ENCODE measurements at regions not wholly inside any gene's neighbourhood (a gene's known extent, or its start where the extent isn't known, plus 50 kb on each side); places are given as distances from the start of the nearest gene placed in this dataset.
"Not testable (repeated sequence)": the region's sequence is repeated elsewhere in the genome, so short reads cannot be mapped to it uniquely, and the experiment has no call there.

DNA sequence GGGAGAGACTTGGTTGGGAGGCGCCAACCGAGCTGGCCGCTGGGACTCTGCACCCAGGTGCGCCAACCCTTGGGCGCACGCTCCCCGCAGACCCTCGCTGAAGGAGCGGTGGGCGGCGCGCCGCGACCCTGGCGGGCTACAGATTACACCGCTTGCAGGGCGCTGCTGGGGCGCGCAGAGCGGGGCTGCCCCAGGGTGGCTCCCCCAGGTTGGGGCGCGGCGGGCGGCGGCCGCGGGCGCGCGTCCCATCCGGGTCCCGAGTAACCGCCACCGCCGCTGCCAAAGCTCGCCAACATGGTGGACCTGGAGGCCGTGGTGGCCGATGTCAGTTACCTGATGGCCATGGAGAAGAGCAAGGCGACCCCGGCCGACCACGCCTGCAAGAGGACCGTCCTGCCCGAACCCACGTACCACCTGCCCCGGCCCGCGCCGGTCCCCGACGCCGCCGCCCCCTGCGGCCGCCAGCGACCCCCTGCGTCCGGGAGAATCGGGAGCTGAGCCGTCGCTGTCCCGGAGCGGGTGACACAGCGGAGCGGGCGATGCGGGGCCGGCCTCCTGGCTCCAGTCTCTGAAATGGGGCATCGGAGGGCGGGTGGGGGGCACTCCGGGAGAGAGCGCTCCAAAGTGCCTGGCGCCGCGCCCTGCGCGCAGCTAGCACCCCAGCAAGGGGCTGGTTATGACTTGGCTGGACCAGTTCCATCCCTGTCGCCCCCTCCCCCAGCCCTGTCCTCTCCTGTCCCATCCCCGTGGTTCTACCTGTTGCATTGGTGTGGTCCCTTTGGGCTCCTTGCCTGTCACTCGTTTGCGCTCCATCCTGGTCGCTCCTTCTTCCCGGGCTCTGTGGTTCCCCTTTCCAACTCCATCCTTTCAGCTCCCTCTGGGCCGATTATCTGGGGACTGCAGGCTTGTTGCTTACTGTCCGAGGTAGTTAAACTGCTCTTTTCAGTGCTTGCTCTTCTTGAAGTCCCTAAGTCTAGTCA is 143.3 kb upstream of the GRK3 start:
- DNase-seq: peak; percentile 58

DNA sequence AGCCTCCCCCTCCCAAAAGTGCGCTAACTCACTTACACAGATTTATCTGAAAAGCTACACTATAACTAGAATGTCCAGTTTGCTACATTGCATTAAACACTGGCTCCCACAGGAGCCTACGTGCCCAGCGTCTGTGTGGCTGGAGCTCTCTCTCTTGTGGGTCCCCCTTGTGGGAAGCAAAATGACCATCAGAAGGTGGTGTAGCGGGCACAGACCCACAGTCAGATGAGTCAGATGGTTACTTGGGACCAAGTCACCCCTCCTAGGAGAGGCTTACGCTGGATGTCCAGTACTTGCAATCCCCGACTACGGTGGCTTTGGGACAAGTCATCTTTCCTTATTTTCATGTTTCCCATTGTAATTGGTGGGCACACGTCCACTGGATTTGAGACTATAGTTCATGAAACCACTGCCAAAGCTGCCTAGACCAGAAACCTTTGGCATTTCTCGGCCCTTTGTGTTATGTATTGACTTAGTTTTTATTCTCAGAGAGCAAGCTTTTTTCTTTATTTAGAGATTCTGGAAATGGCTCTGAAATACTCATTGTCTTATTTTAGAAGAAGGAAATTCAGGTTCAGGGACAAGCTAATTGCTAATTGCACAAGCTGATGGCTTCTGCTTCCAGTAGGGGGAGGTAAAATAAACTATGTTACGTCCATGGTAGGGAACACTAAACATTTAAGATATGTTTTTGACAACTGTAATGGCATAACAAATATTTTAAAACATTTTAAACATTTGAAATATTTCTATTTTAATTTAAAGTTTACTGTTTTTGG is 137.8 kb upstream of the GRK3 start:
- DNase-seq: peak; percentile 40

DNA sequence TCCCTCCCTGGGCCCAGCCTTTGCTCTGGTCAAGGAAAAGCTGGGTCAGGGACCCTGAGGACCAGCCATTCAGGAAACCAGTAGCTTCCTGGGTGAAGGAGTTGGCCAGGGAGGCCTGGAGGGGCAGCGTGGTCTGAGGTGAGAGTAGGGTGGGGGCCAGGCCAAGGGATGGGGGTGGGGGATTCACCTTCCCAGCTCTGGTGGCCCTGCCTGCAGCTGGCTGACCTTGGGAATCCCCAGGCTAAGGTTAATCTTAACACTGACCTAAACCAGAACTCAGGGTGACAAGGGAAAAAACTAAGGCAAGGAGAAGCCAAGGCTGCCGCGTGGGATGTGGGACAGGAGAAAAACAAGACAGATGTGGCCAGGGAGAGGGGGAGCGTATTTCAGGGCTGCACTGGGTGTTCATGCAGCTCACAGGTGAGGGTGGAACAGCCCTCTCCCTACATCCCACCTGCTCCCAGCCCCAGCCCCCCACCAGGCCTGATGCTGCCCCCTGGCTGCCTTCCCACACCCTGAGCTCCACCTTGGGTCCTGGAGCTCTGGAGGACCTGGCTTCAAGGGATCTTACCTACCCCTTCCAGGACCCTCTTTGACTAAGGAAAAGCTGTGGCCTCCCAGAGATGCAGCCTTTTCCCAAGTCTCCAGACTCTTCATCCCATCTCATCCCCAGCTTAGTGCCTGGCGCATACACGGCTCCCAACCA is 132.7 kb upstream of the GRK3 start:
- not testable (repeated sequence) for DNase-seq

DNA sequence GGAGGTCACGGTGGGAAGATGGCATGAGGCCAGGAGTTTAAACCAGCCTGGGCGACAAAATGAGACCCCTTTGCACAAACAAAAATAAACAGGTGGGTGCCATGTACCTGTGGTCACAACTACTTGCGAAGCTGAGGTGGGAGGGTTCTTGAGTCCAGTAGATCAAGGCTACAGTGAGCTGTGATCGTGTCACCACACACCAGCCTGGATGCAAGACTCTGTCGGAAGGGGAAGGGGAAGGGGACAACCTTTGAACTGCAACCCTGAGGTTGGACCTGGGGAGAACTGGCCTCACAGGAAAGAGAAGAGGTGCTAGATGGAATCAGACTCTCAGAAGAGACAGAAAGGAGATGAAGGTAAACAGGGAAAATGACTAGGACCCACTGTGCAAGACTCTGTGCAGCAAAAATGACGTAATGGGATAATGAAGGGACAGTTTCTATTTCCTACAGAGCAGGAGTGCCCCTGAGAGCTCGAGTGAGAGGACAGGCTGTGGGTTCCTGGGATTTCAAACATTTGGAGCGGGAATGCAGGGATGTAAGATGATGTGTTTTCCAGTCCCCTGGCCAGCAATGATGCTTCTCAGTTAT is 131.0 kb upstream of the GRK3 start:
- DNase-seq: not testable (repeated sequence)

DNA sequence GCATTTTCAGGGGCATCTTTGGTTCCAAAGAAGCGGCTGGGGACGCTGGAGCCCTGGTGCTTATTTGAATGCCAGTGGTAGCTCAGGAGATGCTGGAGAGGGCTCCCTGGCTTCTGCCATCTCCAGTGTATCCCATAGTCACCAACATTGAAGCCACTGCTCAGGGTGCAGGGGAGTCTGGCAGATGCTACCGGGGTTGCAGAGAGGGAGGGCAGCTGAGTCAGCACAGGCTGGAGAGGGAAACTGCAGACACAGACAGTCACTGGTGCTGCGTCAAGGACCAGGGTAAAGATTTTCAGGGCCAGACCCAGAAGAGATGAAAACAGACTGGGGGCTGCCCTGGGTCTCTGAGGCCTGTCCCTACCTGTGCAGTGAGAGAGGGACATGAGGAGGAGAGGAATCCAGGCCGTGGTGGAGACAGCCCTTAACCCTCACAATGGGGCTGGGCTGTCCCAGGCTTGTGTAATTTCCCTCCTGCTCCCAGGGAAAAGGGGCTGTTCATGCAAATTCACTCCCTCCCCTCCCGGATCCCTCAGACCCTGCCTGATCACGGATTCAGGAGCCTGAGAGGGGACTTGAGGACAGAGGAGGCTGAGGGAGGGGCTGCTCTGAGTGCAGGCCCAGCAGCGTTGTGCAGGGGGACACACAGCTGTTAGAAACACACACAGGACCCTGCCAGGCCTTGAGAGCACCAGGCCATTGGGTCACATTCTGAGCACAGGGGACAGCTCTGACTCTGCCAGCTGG is 126.9 kb upstream of the GRK3 start:
- no peak for DNase-seq

DNA sequence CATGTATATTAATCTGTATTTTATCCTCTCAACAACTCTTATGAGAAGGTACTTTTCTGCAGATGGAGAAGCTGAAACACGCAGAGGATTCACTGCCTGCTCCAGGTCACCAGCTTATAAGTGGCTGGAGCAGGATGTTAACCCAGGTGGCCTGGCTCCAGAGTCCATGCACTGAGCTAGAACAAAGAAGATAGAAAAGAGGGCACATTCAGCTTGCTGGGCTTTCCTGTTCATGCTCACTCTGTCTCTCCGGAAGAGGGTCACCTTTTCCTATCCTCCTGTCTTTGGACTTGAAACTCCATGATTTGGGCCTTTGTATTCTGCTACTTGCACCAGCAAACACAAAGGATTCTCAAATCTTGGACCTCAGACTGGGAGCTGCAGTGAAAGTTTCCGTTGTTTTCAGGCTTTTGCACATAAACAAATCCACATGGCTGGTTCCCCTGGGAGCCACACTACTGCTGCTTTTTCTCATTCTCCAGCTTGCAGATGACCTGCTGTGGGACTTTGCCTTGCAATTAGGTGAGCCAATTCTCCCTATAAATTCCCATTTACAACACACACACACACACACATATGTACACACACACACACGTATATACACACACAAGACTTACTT is 117.3 kb upstream of the GRK3 start:
- DNase-seq: peak; percentile 68

DNA sequence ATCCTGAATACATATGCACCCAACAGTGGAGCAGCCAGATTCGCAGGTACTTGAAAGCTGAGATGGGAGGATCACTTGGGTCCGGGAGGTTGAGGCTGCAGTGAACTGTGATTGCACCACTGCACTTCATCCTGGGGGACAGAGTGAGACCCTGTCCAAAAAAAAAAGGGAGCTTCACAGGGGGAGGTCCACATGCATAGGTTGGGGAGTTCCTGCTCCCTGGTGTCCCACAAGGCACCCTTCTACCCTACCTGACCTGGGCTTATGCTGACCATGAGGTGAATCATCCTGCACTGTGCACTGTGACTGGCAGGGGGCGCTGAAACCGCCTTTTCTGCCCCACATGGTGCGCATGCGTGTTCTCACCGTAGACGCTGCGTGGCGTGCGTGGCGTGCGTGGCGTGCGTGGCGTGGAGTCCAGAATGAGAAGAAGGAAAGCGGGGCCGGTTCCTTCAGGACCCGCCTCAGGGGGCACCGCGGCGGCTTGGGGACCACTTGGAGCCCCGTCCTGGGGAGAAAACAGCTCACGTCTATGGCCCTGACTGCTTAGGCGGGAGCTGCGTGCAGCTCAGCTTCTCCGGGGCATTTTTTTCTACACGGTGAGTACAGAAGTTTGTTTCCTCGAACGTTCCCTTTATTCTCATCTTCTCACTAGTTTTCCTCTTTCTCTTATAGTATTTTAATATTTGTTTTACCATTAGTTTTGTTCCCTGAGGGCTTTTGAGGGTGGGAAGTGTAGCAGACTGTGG is 116.6 kb upstream of the GRK3 start:
- DNase-seq: peak; percentile 100

DNA sequence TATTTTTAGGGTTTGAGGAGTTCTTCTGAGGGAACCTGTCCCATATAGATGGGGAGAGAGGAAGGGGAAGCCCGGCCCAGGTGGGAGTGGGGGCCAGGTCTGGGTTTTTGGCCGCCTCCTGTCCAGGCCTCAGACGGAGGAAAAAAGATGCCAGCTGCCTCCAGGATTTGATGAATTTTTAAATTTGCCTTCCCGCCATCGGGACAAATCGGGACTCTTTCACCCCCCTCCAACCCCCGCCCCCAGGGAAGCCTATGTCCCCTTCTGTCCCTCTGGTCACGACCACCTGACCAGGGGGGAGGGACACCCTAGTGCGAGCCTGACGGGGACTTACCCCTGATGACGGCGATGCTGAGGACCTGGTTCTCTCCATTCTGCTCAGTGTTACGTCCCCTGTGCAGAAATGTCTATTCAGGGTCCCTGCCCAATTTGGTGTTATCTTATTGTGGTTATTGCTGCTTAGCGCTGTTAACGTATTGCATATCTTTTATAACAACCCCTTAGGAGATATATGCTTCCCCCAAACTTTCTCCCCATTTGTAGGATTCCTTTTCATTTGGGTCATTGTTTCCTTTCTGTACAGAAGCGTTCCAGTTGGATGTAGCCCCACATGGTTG is 115.9 kb upstream of the GRK3 start:
- DNase-seq: peak; percentile 91

DNA sequence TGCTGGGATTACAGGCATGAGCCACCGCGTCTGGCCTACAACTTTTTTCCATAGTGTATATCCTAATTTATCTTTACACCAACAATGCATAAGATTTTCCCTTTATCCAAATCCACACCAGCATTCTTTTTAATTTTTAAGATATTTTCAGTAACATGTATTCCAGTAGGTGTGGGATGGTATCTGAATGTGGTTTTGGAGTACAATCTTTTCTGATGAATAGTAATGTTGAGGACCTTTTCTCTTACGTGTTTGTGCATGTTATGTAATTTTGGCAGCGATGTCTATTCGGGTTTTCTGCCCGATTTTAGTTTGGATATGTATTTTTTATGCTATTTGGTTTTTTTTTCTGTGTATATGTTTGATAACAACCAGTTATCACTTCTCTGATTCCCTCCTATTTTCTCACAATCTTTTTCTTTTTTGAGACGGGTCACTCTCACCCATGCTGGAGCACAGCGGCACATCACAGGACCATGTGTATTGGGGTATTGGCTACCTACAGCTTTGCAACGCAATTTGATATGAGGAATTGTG is 114.6 kb upstream of the GRK3 start:
- peak; percentile 38 for DNase-seq

DNA sequence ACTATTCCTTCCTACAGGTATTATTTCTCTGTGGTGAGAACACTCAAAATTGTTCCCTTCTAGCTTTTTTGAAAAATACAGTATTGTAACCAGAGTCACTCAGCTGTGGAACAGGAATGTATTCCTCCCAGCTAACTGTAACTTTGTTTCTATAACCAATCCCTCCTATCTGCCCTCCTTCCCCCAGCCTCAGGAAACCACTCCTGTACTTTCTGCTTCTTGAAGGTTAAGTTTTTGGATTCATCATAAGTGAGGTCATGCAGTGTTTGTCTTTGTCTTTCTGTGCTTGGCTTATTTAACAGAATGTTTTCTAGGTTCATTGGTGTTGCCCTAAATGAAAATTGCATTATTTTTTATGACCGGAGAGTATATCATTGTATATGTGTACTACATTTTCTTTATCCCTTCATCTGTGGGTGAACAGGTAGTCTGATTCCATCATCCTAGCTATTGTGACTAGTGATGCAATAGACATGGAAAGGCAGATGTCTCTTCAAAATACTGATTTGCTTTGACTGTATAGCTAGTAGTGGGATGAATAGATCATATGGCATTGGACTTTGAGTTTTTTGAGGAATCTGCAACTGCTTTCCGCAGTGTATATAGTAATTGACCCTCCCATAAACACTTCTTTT is 112.9 kb upstream of the GRK3 start:
- peak; percentile 59 for DNase-seq

DNA sequence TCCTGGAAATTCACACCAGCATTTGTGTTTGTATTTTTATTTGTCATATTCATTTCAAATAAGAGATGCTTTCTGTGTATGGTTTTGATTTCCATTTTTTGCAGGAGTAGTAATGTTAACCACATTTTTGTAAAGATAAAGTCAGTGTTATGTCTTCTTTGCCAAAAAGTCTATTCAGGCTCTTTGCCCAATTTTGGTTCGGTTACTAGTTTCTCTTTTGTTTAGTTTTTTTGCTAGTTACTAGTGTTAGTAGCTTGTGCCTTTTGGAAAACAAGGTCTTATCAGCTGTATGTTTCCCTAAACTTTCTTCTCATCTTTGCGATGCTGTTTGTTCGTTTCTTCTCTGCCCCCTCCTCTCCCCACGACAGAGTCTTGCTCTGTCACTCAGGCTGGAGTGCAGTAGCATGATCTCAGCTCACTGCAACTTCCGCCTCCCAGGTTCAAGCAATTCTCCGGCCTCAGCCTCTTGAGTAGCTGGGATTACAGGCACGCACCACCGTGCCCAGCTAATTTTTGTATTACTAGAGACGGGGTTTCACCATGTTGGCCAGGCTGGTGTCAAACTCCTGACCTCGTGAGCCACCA is 112.3 kb upstream of the GRK3 start:
- DNase-seq: peak; percentile 59

DNA sequence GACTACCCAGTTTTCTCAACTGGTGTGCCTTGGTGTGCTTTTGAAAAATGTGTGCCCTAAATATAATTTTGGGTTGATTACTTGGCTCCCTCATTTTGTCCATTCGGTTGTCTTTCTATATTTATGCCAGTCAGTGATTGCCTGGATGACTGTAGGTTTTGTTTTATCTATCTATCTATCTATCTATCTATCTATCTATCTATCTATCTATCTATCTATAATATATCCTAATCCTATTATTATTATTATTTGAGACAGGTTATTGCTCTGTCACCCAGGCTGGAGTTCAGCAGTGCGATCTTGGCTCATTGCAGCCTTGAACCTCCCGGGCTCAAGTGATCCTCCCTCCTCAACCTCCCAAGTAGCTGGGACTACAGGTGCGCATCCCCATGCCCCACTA is 111.4 kb upstream of the GRK3 start:
- DNase-seq: no peak

DNA sequence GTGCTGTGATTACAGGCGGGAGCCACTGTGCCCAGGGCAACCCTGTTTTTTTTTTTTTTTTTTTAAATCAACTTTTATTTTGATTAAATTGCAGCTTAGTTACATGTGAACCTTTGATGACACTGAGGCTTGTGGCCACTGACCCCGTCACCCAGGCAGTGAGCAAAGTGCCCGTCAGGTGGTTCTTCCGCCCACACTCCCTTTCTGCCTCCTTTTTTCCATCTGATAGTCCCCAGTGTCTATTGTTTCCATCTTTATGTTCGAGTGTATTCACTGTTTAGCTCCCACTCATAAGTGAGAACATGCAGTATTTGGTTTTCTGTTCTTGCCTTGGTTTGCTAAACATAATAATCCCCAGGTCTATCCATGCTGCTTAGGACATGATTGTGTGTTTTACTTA is 110.9 kb upstream of the GRK3 start:
- DNase-seq: no peak

DNA sequence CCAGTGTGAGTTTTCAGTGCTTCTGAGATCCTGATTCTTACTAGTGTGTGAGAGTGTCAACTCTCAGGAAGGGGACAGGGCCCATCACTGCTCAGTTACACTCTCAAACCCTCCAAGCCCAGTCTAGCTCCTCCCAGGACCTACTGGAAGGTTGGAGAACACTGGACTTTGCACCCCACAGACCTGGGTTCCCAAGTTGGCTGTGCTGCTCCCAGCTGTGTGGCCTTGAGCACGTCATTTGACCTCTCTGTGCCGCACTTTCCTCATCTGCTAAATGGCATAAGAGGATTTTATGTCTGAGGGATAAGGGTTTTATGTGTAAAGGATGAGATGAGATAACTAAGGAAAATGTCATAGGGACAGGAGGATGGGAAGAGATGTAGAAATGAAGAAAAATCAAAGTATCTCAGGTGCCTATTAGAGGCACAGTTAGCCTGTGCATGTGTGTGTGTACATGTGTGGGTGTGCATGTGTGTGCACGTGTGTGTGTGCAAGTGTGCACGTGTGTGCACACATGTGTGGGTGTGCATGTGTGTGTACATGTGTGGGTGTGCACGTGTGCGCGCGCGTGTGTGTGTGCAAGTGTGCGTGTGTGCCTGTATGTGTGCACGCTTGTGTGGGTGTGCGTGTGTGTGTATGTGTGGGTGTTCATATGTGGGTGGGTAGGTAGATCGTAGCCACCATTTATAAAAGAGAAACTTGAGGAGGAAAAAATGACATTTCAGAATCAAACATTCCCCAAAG is 108.0 kb upstream of the GRK3 start:
- DNase-seq: not testable (repeated sequence)

DNA sequence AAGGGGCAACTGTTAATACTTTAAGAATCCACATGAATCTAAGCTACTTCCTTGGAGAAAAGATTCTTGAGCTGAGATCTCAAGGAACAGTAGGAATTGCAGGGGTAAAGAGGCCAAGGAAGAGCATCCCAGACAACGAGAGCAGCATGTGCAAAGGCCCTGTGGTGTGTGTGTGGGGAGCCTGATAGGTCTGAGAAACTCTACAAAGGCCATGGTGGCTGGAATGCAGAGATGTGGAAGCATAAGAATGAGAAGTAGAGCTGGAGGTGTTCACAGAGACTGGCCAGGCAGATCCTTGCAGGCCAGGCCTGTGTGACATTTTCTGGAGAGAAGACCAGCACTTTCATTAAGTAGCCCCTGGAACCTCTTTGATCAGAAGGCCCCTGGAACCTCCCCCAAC is 105.8 kb upstream of the GRK3 start:
- not testable (repeated sequence) for DNase-seq

DNA sequence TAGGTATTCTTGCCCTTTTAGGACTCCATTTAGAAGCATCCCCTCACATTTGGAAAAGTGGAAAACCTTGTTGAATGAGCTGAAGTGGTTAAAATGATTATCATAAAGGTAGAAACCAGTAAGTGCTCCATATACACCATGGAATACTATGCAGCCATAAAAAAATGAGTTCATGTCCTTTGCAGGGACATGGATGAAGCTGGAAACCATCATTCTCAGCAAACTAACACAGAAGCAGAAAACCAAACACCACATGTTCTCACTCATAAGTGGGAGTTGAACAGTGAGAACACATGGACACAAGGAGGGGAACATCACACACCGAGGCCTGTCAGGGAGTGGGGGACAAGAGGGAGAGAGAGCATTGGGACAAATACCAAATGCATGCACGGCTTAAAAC is 103.8 kb upstream of the GRK3 start:
- not testable (repeated sequence) for DNase-seq

DNA sequence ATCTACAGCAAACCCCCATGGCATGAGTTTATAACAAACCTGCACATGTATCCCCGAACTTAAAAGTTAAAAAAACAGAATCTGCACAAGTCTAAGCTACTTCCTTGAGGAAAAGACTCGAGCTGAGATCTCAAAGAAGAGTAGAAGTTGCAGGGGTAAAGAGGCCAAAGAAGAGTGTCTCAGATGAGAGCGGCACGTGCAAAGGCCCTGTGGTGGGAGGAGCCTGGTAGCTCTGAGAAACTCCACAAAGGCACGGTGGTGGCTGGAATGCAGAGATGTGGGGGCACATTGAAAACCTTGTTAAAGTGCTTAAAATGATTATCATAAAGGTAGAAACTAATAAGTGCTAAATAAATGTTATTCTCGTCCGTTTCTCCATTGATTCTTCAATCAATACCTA is 103.2 kb upstream of the GRK3 start:
- no peak for DNase-seq
